Fibroblast of skin of abdomen (primary cell): ENCODE measurements at regions not wholly inside any gene's neighbourhood (a gene's known extent, or its start where the extent isn't known, plus 50 kb on each side); places are given as distances from the start of the nearest gene placed in this dataset.

Experiments used
- DNase-seq: peaks from one replicate; pipeline ENCODE4 v3.0.0-alpha.2; 2013

DNA sequence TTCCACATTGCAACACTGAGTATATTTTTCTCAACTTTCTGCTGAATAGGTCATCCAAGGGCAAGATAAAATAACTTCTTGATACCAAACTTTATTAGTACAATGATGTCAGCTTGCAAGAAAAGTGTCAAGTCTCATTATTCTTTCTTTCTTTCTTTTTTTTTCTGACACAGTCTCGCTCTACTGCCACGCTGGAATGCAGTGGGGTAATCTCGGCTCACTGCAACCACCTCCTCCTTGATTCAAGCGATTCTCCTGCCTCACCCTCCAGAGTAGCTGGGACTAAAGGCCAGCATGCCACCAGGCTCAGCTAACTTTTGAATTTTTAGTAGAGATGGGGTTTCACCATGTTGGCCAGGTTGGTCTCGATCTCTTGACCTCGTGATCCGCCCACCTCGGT is 523.4 kb downstream of the FSCB start:
- DNase-seq, result no peak

DNA sequence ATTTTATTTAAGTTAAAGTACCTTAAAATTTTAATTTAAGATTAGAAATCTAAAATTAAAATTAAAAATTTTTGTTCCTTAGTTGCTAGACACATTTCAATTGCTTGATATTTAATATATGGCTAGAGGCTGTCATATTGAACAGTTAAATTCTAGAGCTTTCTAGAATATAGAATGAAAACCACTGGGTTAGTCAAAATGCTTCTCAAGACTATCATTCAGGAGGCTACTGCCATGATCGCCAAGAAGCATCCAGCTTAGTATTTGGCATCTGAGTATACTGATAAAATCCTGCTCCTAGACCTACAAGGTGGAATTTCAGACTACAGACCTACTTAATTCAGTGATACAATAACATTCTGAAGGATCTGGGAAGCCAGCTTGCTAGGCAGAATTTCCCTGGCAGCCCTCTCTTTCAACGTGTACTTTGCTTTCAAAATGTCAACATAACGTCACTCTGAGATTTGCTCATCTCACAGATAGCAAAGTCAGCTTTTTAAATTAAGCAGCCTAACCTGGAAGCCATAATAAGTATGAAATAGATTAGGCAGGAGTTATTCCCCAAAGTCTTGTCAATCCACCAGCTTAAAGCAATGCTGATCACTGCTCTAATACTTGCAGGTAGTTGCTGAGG is 525.8 kb downstream of the FSCB start:
- DNase-seq, result no peak

DNA sequence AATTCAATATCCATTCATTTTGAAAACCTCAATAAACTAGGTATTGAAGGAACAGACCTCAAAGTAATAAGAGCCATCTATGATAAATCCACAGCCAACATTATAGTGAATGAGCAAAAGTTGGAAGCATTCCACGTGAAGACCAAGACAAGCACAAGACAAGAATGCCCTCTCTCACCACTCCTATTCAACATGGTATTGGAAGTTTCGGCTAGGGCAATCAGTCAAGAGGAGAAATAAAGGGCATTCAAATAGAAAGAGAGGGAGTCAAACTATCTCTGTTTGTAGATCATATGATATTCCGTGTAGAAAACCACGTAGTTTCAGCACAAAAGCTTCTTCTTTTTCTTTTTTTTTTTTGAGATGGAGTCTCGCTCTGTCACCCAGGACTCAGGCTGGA is 550.3 kb downstream of the FSCB start:
- no peak for DNase-seq

DNA sequence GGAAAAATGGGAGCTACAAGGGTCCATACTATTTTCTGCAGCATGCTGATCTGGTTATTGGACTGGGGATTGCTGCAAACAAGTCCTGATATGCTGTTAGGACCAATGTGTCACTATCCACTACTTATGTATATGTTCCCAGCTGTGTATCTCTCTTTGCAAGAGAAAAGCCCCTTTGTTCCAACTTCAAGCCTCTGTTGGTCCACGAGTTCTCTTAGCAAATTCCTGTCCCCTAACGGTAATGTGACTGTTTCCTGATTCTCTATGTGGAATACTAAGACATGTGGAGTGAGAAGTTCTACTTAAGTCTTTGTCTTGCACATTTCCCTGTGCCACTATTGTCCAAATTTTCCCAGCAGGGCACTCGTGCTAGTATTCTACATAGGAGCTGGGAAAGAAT is 557.7 kb downstream of the FSCB start:
- DNase-seq, result no peak

DNA sequence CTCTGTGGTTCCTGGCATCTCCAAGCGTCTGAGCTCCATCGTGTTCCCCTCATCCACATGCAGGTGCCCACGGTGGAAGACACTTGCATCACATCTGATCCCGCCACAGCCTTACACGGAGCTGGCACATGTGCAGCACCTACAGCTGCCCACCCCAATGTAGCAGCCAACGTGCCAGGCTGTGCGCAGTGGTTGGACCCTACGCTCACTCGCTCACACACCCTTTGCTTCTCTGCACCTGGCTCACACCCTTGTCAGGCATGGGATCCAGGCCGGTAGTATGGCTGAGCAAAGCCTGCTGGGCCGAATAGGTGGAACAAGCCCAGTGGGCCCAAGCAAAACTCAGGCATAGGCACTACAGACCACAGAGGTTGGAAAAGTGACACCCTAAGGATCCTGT is 567.2 kb downstream of the FSCB start:
- DNase-seq, result no peak

DNA sequence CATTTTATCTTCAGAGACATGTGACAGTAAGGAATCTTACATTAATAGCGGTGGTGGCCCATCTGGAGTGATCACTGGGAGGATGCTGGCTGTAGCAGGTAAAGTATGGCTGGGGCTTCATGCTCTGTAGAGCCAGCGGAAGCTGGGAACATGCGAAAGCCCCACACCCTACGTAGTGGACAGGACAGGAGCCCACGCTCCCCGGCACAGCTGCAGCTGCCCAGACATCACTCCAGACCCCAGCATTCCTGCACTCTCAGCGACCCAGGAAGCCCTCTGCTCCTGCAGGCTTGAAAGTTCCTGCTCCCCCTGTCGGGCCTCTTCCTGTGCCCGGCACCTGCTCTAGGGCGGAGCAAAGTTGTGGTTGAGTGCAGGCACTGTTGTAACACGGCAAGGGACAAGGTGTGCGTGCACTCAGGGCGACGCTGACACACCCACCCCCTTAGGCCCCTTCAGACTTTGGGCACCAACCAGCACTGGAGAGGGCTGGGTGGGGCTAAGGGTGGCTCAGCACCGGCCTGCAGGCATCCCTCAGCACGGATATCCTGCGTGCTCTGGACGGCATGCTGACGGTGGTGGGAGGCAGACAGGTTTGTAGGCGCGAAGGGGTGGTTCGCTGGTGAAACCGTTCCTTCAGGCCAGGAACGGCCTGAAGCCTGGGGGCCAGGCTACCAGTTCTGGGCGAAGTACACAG is 568.3 kb downstream of the FSCB start:
- no peak for DNase-seq

DNA sequence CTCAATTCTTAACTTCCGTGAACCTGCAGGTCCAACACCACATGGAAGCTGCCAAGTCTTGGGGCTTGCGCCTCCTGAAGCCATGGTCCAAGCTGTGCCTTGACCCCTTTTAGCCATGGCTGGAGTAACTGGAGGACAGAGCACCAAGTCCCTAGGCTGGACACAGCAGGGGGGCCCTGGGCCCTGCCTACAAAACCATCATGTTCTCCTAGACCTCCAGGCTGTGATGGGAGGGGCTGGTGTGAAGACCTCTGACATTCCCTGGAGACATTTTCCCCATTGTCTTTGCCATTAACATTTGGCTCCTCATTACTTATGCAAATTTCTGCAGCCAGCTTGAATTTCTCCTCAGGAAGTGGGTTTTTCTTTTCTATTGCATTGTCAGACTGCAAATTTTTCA is 570.1 kb downstream of the FSCB start:
- DNase-seq, result no peak

DNA sequence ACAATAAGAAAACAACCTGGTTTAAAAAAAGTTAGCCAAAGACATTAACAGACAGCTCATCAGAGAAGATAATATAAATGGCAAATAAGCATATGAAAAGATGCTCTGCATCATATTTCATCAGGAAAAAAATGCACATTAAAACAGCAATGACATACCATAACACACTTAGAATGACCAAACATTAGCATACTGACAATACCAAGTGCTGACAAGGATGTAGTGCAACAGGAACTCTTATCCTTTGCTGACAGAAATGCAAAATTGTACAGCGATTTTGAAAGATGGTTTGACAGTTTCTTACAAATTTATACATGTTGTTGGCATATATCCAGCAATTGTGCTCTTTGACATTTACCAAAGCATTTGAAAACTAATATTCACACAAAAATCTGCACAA is 573.0 kb downstream of the FSCB start:
- no peak for DNase-seq

DNA sequence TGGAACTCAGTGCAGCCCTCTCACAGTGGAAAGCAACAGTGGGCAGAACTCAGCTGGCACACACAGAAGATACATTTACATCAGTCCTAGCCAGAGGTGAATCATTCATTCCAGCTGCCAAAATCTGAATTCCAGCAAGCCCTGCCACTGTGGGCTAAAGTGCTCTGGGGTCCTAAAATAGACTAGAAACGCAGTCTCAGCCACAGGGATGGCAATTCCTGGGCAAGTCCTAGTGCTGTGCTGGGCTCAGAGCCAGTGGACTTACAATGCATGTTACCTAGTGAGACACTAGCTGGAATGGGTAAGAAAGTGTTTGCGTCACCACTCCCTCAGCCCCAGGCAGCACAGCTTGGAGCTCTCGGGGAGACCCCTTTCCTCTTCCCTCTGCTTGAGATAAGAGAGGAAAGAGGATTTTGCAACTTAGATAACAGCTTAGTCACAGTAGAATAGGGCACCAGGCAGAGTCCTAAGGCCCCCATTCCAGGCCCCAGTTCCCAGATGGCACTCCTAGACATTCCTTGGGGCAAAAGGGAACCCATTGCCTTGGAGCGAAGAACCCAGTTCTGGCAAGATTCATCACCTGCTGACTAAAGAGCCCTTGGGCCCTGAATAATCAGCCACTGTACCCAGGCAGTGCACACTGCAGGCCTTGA is 592.9 kb downstream of the FSCB start:
- no peak for DNase-seq

DNA sequence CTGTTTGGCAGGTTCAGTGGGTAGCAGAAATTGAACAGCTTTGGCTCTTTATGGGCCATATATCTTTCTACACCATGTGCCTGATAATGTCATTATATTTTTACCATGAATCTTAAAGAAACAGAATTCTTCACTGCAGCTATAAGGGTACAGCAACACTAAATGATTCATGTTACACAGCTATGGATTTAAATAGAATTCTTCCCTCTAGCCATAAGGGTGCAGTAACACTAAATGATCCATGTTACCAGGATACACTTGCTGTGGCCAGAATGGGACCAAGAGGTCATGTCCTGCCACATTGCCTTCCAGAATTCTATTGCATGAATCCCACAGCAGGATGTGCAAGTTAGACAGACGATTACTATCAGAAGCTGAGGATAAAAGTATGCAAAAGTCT is 603.9 kb downstream of the FSCB start:
- DNase-seq, result no peak

DNA sequence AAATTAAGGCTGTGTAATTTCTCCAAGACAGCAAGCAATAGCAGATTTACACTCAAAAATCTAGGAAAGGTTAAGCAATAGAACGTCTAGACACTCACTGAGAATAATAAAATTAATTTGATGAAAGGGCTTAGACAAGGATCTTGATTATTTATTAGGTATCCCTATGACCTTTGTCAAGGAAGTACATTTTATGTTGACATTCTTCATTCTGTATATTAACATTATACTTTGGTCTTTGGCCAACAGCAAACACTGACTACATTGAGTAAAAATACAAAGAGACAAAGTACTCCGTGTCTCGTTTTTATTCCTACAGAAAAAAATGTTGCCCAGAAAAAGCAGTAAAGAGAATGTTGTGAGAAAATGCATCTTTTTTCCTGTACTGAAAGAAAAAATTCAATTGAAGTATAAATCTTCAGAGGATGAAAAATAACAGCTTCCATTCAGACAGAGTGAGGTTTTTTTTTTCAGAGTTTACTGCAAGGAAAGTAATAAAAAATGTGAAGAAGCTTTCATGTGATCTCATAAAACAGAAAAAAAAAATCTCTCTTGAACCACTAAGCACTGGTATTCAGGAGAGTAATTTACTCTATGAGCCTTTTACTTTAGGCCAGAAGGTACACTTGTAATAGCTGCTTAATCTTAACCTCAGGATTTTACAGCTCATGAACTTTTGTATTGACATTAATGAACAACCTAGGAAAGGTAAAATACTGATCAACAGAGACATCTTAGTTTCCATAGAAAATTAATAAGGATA is 605.0 kb downstream of the FSCB start:
- DNase-seq, result no peak

DNA sequence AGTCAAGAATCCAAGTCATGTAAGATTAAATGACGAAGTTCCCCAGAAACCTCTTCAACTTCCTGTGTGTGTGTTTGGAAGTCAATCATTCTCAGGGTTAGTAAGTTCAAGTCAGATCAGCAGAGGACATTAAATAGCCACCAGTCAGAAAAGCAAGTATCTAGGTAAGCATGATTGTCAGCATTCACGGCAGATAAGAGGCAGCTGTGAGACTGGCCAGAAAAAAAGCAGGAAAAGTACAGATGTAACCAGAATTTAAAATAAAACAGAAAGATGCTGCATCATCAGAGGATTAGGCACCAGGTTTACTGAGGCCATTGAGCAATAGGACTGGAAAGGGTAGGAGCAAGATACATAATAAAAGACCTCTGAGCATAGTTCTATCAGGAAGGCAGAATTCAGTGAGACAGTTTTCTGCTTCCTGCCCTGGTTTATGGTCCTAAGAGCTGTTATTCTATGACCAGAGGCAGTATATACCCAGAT is 606.9 kb downstream of the FSCB start:
- DNase-seq, result no peak

DNA sequence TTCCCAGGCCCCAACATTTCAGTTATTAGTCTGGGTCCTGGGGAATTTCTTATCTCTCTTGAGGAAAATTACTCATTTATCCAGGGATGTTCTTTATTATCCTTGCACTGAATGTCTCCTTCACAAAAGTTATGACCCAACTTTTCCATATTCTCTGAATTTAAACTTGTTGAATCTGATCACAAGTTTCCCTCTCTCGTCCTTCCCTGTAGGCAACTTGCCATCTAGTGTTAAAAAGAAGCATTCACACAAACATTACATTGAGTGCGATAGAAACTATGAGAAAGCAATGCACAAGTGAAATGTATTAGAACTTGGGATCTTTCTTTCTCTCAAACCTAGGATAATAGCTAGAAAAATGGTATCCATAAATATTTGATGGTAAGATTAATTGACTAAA is 608.4 kb downstream of the FSCB start:
- no peak for DNase-seq

DNA sequence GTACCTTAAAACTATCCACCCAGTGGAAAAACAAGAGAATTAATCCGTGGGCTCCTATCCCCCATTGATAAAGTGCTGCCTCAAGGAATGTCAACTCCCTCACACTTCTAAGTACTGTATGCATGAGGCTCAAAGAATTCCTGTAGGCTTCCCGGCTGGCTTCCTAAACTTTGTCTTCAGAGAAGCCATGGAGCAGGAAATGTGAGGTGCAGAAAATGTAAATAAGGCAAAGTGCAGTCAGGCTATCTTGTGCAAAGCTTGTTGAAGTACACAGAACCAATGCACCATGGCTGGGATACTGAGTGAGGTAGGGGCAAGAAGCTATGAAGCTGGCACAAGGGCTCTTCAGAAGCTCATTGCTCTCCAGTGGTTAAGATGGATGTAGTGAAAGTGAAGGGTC is 611.0 kb downstream of the FSCB start:
- DNase-seq, result no peak

DNA sequence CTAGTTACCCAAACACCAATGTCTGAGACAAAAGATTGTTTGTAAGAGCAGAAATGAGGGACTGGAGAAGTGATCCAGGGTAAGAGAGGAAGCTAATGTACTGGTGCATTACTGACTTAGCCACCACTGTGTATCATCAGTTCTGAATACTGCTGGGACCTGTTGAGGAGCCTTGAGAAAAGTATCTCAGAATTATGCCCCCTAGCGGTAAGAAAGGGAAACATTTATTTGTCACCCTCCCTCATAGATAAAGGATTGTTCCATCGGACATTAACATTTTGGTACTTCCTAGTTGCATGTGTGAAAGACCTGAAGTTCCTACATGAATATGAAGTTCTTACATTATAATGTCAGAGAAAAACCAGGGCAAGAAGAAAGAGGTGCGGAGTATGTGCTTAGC is 612.5 kb downstream of the FSCB start:
- no peak for DNase-seq

DNA sequence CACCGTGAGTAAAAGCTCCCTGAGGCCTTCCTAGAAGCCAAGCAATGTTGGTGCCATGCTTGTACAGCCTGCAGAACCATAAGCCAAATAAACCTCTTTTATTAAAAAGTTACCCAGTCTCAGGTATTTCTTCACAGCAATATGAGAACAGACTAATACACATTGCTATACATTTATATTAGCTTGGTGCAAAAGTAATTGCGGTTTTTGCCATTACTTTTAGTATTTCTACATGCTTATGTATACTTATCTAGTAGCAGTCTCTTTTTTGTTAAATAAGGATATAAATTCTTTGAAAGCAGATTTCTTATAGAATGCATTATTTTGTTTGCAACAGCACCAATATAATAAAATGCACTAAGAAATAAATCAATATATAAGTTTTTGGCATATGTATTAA is 619.6 kb downstream of the FSCB start:
- DNase-seq, result no peak

DNA sequence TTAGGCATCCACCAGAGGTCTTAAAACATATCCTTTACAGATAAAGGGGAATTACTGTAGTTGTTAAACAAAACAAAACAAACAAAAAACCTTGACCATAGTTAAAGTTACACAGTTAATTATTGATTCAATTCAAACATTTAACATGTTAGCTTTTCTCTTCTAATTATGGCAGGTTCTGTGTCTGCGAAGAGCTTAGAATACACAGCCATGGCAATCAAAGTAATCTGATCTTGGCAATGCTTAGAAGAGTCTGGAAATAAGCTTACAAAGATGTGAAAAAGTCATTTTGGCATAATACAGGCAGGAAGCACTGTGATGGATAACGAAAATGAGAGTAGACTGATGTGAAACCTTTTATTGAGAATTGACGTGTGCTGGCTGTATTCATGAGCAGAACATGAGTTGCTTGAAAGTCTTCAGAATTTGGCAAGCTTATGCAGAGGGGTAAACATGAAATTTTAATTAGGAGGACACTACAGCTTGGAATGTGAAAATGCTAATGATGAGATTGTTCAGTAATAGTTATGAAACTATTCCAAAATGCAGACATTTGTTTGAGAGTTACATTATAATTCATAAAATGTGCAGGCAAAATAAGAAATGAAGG is 629.6 kb downstream of the FSCB start:
- no peak for DNase-seq

DNA sequence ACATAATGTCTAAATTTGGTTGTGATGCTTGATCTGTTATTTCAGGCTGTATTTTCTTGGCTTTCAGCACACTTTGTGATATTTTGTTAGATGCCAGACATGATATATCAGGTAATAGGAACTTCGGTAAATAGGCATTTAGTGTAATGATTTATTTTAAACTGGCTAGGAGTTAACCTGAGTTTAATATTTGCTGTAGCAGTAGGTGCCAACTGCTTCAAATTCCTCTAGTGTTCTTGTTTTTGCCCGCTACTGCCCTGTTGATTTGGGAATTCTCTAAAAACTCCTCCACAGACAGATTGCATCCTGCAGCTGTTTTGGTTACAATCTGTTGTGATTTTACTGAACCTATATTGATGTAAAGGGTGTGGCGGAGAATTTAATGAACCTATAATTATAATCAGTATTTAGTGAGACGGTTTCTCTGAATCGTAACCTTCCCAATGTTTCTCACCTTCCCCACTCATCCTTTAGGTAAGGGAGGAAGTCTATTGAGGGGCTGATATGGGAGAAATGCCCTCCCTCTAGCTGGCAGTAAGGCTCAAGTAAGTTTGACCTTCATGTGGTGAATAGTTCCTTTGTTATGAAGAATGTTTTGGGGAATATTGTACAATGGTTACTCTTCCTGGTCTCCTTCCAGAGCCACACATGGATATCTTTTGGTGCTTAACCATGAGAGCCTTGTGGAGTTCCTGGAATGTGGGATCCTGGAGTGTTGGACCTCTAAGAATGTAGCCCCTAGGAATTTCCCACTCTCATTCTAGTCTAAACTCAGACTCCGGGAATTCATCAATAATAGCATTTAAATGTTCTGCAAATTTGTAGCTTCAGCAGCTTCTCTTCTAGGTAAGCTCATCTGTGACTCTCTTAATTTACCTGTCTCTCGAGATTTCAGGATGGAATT is 634.1 kb downstream of the FSCB start:
- DNase-seq, result no peak

DNA sequence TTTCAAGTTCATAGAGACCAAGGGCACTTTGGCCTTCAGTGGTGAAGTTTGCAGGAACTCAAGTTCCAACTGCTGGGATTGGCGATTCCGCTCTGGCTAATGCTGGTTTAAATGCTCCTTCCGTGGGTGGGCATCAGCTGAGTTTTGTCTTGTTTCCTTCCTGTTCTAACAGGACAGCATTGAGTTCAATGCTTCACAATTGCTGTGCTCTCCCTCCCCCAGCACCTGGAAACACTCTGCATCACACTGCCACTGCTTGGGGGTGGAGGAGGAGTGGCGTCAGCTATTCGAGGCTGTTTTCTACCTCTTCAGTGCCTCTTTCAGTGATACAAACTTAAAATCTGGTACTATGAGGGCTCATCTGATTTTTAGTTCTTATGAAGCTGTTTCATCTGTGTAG is 634.9 kb downstream of the FSCB start:
- no peak for DNase-seq

DNA sequence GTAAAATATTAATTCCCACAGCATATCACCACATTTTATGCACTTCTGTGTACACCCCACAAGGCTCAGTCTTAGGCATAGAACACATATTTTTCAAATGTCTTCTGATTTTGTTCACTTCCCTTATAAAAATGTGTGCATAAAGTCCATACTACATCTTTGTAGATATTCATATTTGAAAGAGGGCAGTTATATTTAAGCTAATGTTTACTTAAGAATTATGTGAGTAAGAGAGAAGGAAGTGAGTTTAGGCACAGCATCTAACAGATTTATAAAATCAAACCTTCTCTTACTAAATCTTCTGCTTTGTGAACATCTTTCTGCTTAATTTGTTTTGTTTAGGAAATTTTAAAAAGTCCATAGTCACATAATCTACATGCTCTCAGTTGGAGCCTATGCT is 648.1 kb downstream of the FSCB start:
- DNase-seq, result no peak

DNA sequence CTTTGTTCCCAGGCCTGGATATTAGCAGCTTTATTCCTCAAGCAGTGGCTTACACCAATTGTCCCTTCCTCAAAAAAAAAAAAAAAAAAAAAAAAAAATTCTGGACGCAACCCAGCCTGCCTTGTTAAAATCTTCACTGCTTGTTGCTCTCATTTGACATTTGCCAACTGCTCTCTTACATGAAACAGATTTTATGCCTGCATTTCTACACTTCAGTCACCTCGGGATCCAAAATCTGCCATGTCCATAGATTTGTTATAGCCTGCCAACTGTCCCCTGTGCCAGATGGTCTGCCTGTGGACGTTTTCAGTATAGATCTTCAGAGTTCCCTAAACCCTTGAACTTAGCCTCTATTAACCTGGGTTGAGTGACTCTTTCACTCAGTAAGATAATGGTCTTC is 651.5 kb downstream of the FSCB start:
- no peak for DNase-seq

DNA sequence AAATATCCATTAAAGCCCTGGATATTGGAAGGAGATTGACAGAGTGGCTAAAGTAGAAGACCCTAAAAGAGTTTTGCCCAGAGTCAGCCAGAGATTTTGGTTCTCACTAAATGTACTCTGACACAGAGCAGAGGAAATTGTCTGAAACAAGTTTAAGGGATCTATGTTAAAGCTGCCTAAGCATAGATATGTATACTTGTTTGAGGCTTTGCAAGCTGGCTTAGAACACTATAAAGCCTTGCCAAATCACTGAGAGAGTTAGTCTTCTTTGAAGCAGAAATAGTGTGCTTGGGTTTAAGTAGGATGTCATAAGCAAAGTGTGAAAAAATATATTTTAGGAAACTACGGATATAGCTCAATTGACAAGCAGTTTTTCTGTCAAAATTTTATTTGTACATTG is 653.5 kb downstream of the FSCB start:
- DNase-seq, result no peak
